HepG2 (cell line): ENCODE measurements at regions not wholly inside any gene's neighbourhood (a gene's known extent, or its start where the extent isn't known, plus 50 kb on each side); places are given as distances from the start of the nearest gene placed in this dataset.

Experiments
- AHDC1 ChIP-seq: sonication (generic); formaldehyde crosslinking; IDR thresholded peaks from 2 replicates; pipeline ENCODE4 v1.5.1; 2020; ENCODE audit warnings: mild to moderate bottlenecking, missing genetic modification reagents, borderline replicate concordance
- AKAP8 ChIP-seq: sonication (generic); formaldehyde crosslinking; IDR thresholded peaks from 2 replicates; pipeline ENCODE4 v1.5.1; 2020; ENCODE audit warnings: mild to moderate bottlenecking, missing genetic modification reagents
- DDIT3 ChIP-seq: sonication (generic); formaldehyde crosslinking; IDR thresholded peaks from 2 replicates; pipeline ENCODE4 v1.4.0; 2020; ENCODE audit warnings: mild to moderate bottlenecking, missing genetic modification reagents
- GABPA ChIP-seq, 2 experiments: IDR thresholded peaks; 2 replicates each; pipeline ENCODE4 v1.6.1; 2011 to 2016; ENCODE audit warnings: low read depth in 2 of 2, low read length in 1 of 2, missing biosample characterization in 1 of 2, missing genetic modification characterization in 1 of 2
- RARA ChIP-seq: IDR thresholded peaks from 2 replicates; pipeline ENCODE4 v1.6.1; 2016; ENCODE audit warnings: missing genetic modification reagents, missing compliant biosample characterization
- RBFOX2 ChIP-seq: fragments of 200-400 bp; formaldehyde crosslinking; IDR thresholded peaks from 2 replicates; pipeline ENCODE4 v1.6.1; 2017; ENCODE audit warnings: low read depth, mild to moderate bottlenecking, low read length
- ZNF33A ChIP-seq: sonication (generic); formaldehyde crosslinking; IDR thresholded peaks from 2 replicates; pipeline ENCODE4 v1.5.1; 2020; ENCODE audit warnings: missing genetic modification reagents, mild to moderate bottlenecking, moderate library complexity, borderline replicate concordance
- ZNF431 ChIP-seq: sonication (generic); formaldehyde crosslinking; IDR thresholded peaks from 2 replicates; pipeline ENCODE4 v1.9.0; 2022; ENCODE audit warnings: missing genetic modification reagents, low read depth, mild to moderate bottlenecking, borderline replicate concordance
- ZNF446 ChIP-seq: sonication (generic); formaldehyde crosslinking; IDR thresholded peaks from 2 replicates; pipeline ENCODE4 v1.5.0; 2020; ENCODE audit warnings: mild to moderate bottlenecking, missing genetic modification reagents
- ZNF468 ChIP-seq: sonication (generic); formaldehyde crosslinking; IDR thresholded peaks from 2 replicates; pipeline ENCODE4 v1.8.0; 2022; ENCODE audit warnings: mild to moderate bottlenecking, moderate library complexity, missing genetic modification reagents
- TF ChIP-seq, protein P1 (sequence below): IDR thresholded peaks from 2 replicates; pipeline ENCODE4 v1.6.1; 2016; ENCODE audit warnings: low read depth, missing genetic modification reagents, missing compliant biosample characterization
- TF ChIP-seq, protein P2 (sequence below): conservative IDR thresholded peaks from 2 replicates; pipeline ENCODE4 v1.6.1; 2018; ENCODE audit warnings: missing genetic modification reagents
- TF ChIP-seq, protein P3 (sequence below): IDR thresholded peaks from 2 replicates; pipeline ENCODE4 v1.6.1; 2016; ENCODE audit warnings: missing genetic modification reagents, missing compliant biosample characterization
- TF ChIP-seq, protein P4 (sequence below): sonication (generic); formaldehyde crosslinking; IDR thresholded peaks from 2 replicates; pipeline ENCODE4 v1.5.0; 2020; ENCODE audit warnings: mild to moderate bottlenecking, low read depth, missing genetic modification reagents, borderline replicate concordance

- TF ChIP-seq DDIT3 (CRISPR knock-in tag): no peak
- TF ChIP-seq RBFOX2: peak; percentile 84
- TF ChIP-seq ZNF33A: no peak
- TF ChIP-seq, protein P1, sequence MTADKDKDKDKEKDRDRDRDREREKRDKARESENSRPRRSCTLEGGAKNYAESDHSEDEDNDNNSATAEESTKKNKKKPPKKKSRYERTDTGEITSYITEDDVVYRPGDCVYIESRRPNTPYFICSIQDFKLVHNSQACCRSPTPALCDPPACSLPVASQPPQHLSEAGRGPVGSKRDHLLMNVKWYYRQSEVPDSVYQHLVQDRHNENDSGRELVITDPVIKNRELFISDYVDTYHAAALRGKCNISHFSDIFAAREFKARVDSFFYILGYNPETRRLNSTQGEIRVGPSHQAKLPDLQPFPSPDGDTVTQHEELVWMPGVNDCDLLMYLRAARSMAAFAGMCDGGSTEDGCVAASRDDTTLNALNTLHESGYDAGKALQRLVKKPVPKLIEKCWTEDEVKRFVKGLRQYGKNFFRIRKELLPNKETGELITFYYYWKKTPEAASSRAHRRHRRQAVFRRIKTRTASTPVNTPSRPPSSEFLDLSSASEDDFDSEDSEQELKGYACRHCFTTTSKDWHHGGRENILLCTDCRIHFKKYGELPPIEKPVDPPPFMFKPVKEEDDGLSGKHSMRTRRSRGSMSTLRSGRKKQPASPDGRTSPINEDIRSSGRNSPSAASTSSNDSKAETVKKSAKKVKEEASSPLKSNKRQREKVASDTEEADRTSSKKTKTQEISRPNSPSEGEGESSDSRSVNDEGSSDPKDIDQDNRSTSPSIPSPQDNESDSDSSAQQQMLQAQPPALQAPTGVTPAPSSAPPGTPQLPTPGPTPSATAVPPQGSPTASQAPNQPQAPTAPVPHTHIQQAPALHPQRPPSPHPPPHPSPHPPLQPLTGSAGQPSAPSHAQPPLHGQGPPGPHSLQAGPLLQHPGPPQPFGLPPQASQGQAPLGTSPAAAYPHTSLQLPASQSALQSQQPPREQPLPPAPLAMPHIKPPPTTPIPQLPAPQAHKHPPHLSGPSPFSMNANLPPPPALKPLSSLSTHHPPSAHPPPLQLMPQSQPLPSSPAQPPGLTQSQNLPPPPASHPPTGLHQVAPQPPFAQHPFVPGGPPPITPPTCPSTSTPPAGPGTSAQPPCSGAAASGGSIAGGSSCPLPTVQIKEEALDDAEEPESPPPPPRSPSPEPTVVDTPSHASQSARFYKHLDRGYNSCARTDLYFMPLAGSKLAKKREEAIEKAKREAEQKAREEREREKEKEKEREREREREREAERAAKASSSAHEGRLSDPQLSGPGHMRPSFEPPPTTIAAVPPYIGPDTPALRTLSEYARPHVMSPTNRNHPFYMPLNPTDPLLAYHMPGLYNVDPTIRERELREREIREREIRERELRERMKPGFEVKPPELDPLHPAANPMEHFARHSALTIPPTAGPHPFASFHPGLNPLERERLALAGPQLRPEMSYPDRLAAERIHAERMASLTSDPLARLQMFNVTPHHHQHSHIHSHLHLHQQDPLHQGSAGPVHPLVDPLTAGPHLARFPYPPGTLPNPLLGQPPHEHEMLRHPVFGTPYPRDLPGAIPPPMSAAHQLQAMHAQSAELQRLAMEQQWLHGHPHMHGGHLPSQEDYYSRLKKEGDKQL (CRISPR knock-in tag): peak; percentile 85
- TF ChIP-seq, protein P2, sequence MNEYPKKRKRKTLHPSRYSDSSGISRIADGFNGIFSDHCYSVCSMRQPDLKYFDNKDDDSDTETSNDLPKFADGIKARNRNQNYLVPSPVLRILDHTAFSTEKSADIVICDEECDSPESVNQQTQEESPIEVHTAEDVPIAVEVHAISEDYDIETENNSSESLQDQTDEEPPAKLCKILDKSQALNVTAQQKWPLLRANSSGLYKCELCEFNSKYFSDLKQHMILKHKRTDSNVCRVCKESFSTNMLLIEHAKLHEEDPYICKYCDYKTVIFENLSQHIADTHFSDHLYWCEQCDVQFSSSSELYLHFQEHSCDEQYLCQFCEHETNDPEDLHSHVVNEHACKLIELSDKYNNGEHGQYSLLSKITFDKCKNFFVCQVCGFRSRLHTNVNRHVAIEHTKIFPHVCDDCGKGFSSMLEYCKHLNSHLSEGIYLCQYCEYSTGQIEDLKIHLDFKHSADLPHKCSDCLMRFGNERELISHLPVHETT (CRISPR knock-in tag): 0 out of 2 replicates have a peak, but pooled peaks have one; percentile 50
- TF ChIP-seq AKAP8: no peak
- TF ChIP-seq ZNF446 (CRISPR knock-in tag): no peak
- TF ChIP-seq, protein P3, sequence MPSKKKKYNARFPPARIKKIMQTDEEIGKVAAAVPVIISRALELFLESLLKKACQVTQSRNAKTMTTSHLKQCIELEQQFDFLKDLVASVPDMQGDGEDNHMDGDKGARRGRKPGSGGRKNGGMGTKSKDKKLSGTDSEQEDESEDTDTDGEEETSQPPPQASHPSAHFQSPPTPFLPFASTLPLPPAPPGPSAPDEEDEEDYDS (CRISPR knock-in tag): peak; percentile 85
- TF ChIP-seq, protein P4, sequence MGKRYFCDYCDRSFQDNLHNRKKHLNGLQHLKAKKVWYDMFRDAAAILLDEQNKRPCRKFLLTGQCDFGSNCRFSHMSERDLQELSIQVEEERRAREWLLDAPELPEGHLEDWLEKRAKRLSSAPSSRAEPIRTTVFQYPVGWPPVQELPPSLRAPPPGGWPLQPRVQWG: no peak
- peak; percentile 87 for TF ChIP-seq RARA (CRISPR knock-in tag)
- TF ChIP-seq AHDC1 (CRISPR knock-in tag): peak; percentile 98
- no peak for TF ChIP-seq GABPA (IDR thresholded peaks at IDR 0.05; ENCODE audit: low read depth, low read length)
- peak; percentile 50 for TF ChIP-seq GABPA (CRISPR knock-in tag; IDR thresholded peaks at IDR 0.05; ENCODE audit: low read depth)
- no peak; the same call in 1 of the 2 replicates for TF ChIP-seq ZNF431 (CRISPR knock-in tag)
- TF ChIP-seq ZNF468: no peak
Measured at GRCh38 chr14:53613404-53614253, 343.0 kb downstream of the BMP4 start (continued).
